Cardiac fibroblast (primary cell): ENCODE measurements at regions not wholly inside any gene's neighbourhood (a gene's known extent, or its start where the extent isn't known, plus 50 kb on each side); places are given as distances from the start of the nearest gene placed in this dataset.

Source experiments
- DNase-seq, 2 donors: peaks; one replicate each; pipeline versions ENCODE4 v3.0.0 to v3.0.0-alpha.2; 2010; ENCODE audit warnings: low read depth in 2 of 2
- H3K4me3 ChIP-seq, 2 donors: replicated peaks in 1 of 2; 1 replicate in 1 of 2; 2 replicates in 1 of 2; pipeline ENCODE4 v1.5.1; 2011; ENCODE audit warnings: low read depth in 2 of 2, low read length in 2 of 2, mild to moderate bottlenecking in 2 of 2, moderate library complexity in 1 of 2
- TF ChIP-seq, protein P1 (sequence below): IDR thresholded peaks from one replicate; pipeline ENCODE4 v1.5.1; 2011; ENCODE audit warnings: low read depth, mild to moderate bottlenecking, low read length, inconsistent platforms

DNA sequence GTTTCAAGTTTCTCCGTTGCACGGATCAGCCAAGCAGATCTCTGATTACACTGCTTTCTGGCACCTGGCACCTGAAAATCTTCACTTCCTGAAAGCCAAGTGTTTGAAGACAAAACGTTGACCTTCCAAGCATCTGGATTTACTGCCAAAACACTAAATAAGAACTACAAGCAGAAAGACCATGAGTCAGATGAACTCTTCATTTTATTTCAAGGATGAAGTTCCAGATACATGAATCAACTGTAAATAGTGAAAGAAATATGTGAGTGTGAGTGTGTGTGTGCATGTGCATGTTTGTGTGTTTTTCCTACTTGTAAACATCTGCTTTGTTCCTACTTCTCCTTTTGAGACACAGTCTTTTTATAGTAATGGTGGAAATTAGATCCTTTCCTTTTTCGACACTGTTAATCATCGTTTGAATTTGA lies 60.0 kb upstream of the DTNA start:
- TF ChIP-seq, protein P1, sequence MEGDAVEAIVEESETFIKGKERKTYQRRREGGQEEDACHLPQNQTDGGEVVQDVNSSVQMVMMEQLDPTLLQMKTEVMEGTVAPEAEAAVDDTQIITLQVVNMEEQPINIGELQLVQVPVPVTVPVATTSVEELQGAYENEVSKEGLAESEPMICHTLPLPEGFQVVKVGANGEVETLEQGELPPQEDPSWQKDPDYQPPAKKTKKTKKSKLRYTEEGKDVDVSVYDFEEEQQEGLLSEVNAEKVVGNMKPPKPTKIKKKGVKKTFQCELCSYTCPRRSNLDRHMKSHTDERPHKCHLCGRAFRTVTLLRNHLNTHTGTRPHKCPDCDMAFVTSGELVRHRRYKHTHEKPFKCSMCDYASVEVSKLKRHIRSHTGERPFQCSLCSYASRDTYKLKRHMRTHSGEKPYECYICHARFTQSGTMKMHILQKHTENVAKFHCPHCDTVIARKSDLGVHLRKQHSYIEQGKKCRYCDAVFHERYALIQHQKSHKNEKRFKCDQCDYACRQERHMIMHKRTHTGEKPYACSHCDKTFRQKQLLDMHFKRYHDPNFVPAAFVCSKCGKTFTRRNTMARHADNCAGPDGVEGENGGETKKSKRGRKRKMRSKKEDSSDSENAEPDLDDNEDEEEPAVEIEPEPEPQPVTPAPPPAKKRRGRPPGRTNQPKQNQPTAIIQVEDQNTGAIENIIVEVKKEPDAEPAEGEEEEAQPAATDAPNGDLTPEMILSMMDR: no peak
- H3K4me3 ChIP-seq: no peak overlapping the region
- peak; percentile 29 to 67 for DNase-seq

DNA sequence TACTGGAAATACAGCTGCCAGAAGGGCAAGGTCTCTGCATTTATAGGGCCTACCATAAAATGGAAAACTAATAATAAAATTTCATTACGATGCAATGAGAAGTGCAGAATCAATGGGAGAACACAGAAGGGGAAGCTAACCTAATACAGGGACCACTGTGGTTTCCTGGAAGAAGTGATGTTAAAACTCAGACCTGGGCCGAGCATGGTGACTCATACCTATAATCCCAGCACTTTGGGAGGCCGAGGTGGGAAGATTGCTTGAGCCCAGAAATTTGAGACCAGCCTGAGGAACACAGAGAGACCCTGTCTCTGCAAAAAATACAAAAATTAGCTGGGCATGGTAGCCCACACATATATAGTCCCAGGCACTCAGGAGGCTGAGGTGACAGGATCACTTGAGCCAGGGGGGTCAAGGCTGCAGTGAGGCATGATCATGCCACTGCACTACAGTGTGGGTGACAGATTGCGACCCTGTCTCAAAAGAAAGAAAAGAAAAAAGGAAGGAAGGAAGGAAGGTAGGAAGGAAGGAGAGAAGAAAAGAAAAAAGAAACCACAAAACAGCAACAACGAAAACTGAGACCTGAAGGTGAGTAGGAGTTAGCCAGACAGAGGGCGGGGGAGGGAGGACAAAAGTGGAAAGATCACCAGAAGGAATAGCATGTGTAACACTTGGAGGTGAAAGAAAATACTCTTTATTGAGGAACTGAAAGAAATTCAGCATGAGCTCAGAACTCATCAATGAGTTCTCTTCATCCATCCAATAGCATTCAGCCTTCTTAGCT lies 58.3 kb upstream of the DTNA start:
- no peak for DNase-seq
- no peak overlapping the region for H3K4me3 ChIP-seq
- TF ChIP-seq, protein P1: no peak

GRCh38 chr18:34655131-34655530 lies 55.0 kb upstream of the DTNA start:
- no peak for DNase-seq
- TF ChIP-seq, protein P1: no peak
- no peak overlapping the region for H3K4me3 ChIP-seq

DNA sequence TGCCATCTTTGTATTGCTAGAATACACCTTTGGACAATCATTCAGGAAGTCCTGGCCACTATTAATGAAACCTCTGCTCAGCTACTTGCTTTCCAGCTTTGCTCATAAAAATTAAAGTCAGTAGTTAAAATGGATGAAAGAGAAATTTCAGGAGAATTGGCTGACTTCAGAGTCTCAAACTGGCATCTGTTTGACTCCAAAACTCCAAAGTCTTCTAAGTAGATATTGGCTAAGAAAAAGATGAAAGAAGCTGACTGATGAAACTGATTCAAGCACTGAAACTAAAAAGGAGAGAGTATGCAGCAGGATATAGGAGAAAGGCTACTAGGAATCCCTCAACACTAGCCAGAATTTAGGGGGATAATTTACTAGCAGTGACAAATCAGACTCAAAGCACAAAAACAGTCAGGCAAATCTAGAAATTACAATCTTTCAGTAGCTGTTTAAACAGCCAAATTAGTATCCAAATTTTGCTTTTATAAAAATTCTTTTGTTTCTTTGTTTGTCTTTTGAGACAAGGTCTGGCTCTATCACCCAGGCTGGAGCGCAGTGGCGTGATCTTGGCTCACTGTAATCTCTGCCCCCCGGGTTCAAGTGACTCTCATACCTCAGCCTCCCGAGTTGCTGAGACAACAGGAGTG lies 52.1 kb upstream of the DTNA start:
- H3K4me3 ChIP-seq: no peak overlapping the region
- TF ChIP-seq, protein P1: no peak
- no peak for DNase-seq

DNA sequence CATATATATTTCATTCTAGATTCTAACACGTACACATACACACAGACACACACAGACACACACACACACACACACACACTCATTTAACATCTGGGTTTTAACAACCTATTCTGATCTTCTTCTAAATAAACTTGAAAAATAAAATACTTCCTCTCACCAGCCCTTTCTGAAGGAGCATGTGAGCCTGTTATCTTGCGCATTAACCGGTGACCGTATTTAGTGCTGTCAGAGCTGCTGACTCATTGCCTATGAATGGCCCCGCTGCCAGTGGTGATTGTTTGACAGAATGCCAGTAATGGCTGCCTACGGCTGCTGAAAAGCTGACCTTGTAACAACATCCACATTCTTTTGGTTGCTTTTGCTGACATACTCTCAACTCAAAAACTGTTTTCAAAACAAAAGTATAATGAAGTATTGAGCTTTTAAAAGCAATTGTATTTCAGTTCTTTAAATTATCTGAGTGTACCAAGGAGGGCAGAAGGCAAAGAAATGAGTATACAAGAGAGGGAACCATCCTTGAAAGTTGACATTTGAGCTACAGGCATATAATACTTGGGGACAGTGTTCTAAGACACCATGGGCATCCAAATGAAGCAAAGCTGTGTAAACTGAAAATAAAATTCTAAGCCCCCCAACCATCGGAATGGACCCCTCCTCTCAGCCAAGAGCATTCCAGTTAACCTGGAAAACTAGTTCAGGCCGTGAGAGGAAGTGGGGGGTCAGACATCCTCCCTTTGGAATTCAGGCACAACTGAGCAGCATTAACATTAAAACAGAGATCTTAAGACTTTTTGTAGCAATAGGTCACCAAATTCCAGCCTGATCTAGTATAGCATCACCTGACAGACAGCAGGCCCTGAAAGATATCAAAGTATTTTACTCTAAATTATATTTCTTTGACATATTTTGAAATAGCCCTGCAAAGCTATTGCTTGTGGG lies 50.2 kb upstream of the DTNA start:
- TF ChIP-seq, protein P1: no peak
- no peak overlapping the region for H3K4me3 ChIP-seq
- peak; percentile 98 for DNase-seq
